Neural crest cell (in vitro differentiated cells): ENCODE measurements at regions not wholly inside any gene's neighbourhood (a gene's known extent, or its start where the extent isn't known, plus 50 kb on each side); places are given as distances from the start of the nearest gene placed in this dataset.

Experiments
- DNase-seq: peaks from one replicate; pipeline ENCODE4 v3.0.0; 2021; ENCODE audit warnings: low read depth, mixed read lengths, low spot score
- H3K27ac Mint-ChIP-seq: one replicate; pipeline ENCODE4 v1.8.0; 2021; ENCODE audit warnings: mild to moderate bottlenecking, mixed read lengths; ENCODE audit not compliant: unreplicated experiment
- H3K27me3 Mint-ChIP-seq: 2 replicates; pipeline ENCODE4 v1.8.0; 2021; ENCODE audit warnings: low read depth, mild to moderate bottlenecking, mixed read lengths
- H3K36me3 Mint-ChIP-seq: 2 replicates; pipeline ENCODE4 v1.8.0; 2021; ENCODE audit warnings: low read depth, mild to moderate bottlenecking, mixed read lengths
- H3K4me1 Mint-ChIP-seq: 2 replicates; pipeline ENCODE4 v1.8.0; 2021; ENCODE audit warnings: mixed read lengths
- H3K4me3 Mint-ChIP-seq: one replicate; pipeline ENCODE4 v1.8.0; 2021; ENCODE audit warnings: mild to moderate bottlenecking, mixed read lengths
- H3K9me3 Mint-ChIP-seq: 2 replicates; pipeline ENCODE4 v1.8.0; 2021; ENCODE audit warnings: mixed read lengths
- CTCF ChIP-seq: fragments of 200-600 bp; sonication (generic); conservative IDR thresholded peaks from 2 replicates; pipeline ENCODE4 v1.5.0; 2021; ENCODE audit warnings: antibody characterized with exemption, mild to moderate bottlenecking

- Mint-ChIP-seq H3K4me1 (peaks cover 31% of the 10 kb centered on the region), H3K27ac (no peak overlapping the region), H3K9me3 (peaks cover 2% of the 10 kb centered on the region), H3K27me3 (peaks cover 4% of the 10 kb centered on the region), H3K36me3 (no peaks in the 10 kb centered on the region), H3K4me3 (peak overlapping the region; percentile 78)
- peak; percentile 100 for TF ChIP-seq CTCF
- DNase-seq, result peak; percentile 78
Observed at GRCh38 chr12:13278249-13278787, 81.8 kb downstream of the EMP1 start.

- no peaks in the 10 kb centered on the region for H3K36me3 Mint-ChIP-seq
- H3K9me3 Mint-ChIP-seq, result peaks cover 2% of the 10 kb centered on the region
- TF ChIP-seq CTCF, result no peak
- H3K27me3 Mint-ChIP-seq, result peaks cover 4% of the 10 kb centered on the region
- peak overlapping the region; percentile 21 for H3K4me3 Mint-ChIP-seq
- peak; percentile 12 for DNase-seq
- peaks cover 31% of the 10 kb centered on the region for H3K4me1 Mint-ChIP-seq
- peak overlapping the region; percentile 68 for H3K27ac Mint-ChIP-seq
Observed at GRCh38 chr12:13277293-13277692, 80.8 kb downstream of the EMP1 start.

GRCh38 chr12:13275241-13276085, 78.9 kb downstream of the EMP1 start:
- no peak for DNase-seq
- no peak overlapping the region for H3K27ac Mint-ChIP-seq

GRCh38 chr12:13273850-13274249, 77.3 kb downstream of the EMP1 start:
- H3K4me1 Mint-ChIP-seq, result peaks cover 31% of the 10 kb centered on the region
- TF ChIP-seq CTCF, result no peak
- no peaks in the 10 kb centered on the region for H3K36me3 Mint-ChIP-seq
- no peak for DNase-seq
- H3K9me3 Mint-ChIP-seq, result no peaks in the 10 kb centered on the region
- no peak overlapping the region for H3K4me3 Mint-ChIP-seq
- H3K27ac Mint-ChIP-seq, result no peak overlapping the region
- peaks cover 2% of the 10 kb centered on the region for H3K27me3 Mint-ChIP-seq

More at GRCh38 chr12:13275241-13276085, 78.9 kb downstream of the EMP1 start:
- peaks cover 31% of the 10 kb centered on the region for H3K4me1 Mint-ChIP-seq
- no peak for TF ChIP-seq CTCF
- H3K27me3 Mint-ChIP-seq, result peaks cover 6% of the 10 kb centered on the region
- H3K9me3 Mint-ChIP-seq, result peaks cover 2% of the 10 kb centered on the region
- H3K4me3 Mint-ChIP-seq, result peak overlapping the region; percentile 1
- H3K36me3 Mint-ChIP-seq, result no peaks in the 10 kb centered on the region

- H3K4me3 Mint-ChIP-seq, result no peak overlapping the region
- peaks cover 28% of the 10 kb centered on the region for H3K4me1 Mint-ChIP-seq
- no peak for DNase-seq
- peaks cover 2% of the 10 kb centered on the region for H3K27me3 Mint-ChIP-seq
- no peak for TF ChIP-seq CTCF
- no peak overlapping the region for H3K27ac Mint-ChIP-seq
- H3K9me3 Mint-ChIP-seq, result no peaks in the 10 kb centered on the region
- H3K36me3 Mint-ChIP-seq, result no peaks in the 10 kb centered on the region
Observed at GRCh38 chr12:13273097-13273496, 76.6 kb downstream of the EMP1 start.
